Heart left ventricle (tissue), 16 donors: ENCODE measurements at regions not wholly inside any gene's neighbourhood (a gene's known extent, or its start where the extent isn't known, plus 50 kb on each side); places are given as distances from the start of the nearest gene placed in this dataset.

Experiments used
- ATAC-seq, 4 donors: fragments of 200-7000 bp; cut with Tn5 transposase; one replicate each; pipeline ENCODE4 v1.9.1; 2020 to 2022; ENCODE audit warnings: moderate library complexity in 4 of 4, mild to moderate bottlenecking in 3 of 4, moderate number of reproducible peaks in 1 of 4
- DNase-seq, 5 donors: peaks; one replicate each; pipeline ENCODE4 v3.0.0-alpha.2; 2020
- H3K27ac ChIP-seq, 12 donors: fragments of 200-600 bp; sonication (generic) in 4 of 12; one replicate each; pipeline versions ENCODE4 v1.5.0 to v1.8.0; 2016 to 2022; ENCODE audit warnings: mild to moderate bottlenecking in 2 of 12
- H3K27me3 ChIP-seq, 9 donors: fragments of 200-600 bp; sonication (generic) in 2 of 9; one replicate each; pipeline versions ENCODE4 v1.5.1 to v1.8.0; 2016 to 2022; ENCODE audit warnings: mild to moderate bottlenecking in 3 of 9
- H3K36me3 ChIP-seq, 9 donors: fragments of 200-600 bp; sonication (generic) in 2 of 9; one replicate each; pipeline versions ENCODE4 v1.5.0 to v1.8.0; 2018 to 2022; ENCODE audit warnings: mild to moderate bottlenecking in 2 of 9
- H3K4me1 ChIP-seq, 12 donors: fragments of 200-600 bp; sonication (generic) in 4 of 12; one replicate each; pipeline versions ENCODE4 v1.5.0 to v1.8.0; 2016 to 2022; ENCODE audit warnings: mild to moderate bottlenecking in 3 of 12
- H3K4me3 ChIP-seq, 12 donors: fragments of 200-600 bp; sonication (generic) in 4 of 12; one replicate each; pipeline versions ENCODE4 v1.5.0 to v1.8.0; 2017 to 2022; ENCODE audit warnings: mild to moderate bottlenecking in 9 of 12, moderate library complexity in 4 of 12
- H3K9me3 ChIP-seq, 12 donors: fragments of 200-600 bp; sonication (generic) in 4 of 12; one replicate each; pipeline versions ENCODE4 v1.5.0 to v1.8.0; 2016 to 2022; ENCODE audit warnings: mild to moderate bottlenecking in 1 of 12
- POLR2A ChIP-seq, 2 donors: fragments of 450-650 bp; IDR thresholded peaks; one replicate each; pipeline ENCODE4 v1.6.1; 2017; ENCODE audit warnings: antibody characterized with exemption in 2 of 2, mild to moderate bottlenecking in 2 of 2, moderate library complexity in 2 of 2
- WGBS, 4 donors: extraction: QIAGEN DNeasy Blood & Tissue Kit in 2 of 4; methylation state at CpG; one replicate each; pipeline versions ENCODE4 v1.1.5 to v1.1.7; 2013 to 2018; 5-methylcytosine and 5-hydroxymethylcytosine counted together
- intact Hi-C, 10 donors: fragments of 100-400 bp; cut with DNase I; formaldehyde crosslinking; loops; one replicate each; pipeline versions ENCODE4 v1.11.1 to v1.14.2; 2022
- TF ChIP-seq, protein P1 (sequence below), 12 donors: fragments of 200-600 bp; sonication (generic) in 4 of 12; IDR thresholded peaks; one replicate each; pipeline versions ENCODE4 v1.5.0 to v1.8.0; 2018 to 2022; ENCODE audit warnings: antibody characterized with exemption in 12 of 12, mild to moderate bottlenecking in 5 of 12
- donor health status: ischemic (EF 13 %, LVEDD 7.1; RV severe dilation, severe dysfunction).
- donor health status: healthy with polysubstance abuse.
- donor health status: DM: no; HTN: yes; CAD: no.
- donor health status: DM: no; HTN: no; CAD: no.
- donor health status: ischemic (EF 25% LVEDD 6.9; RV normal size, moderate dysfunction).
- donor health status: ischemic (EF 25% LVEDD 5.7; RV mildly dilated, moderate dysfunction).
- donor health status: healthy.
- donor health status: DM: yes; HTN: yes; CAD: no.
- donor health status: ischemic (EF 35%, LVEDD 5.7; RV mildly dilated, moderate dysfunction).
- donor health status: nonischemic (EF 11% LVEDD 7.7; RV severe dilation, severe dysfunction).
- donor health status: DM: yes; HTN: yes; CAD: no.
- donor health status: PGD.
- donor health status: ischemic (EF 29% LVEDD 5.4; RV normal size, mild dysfunction).
- donor health status: nonischemic (EF 23%, LVEDD 6.1; RV moderate dilation, normal function).

DNA sequence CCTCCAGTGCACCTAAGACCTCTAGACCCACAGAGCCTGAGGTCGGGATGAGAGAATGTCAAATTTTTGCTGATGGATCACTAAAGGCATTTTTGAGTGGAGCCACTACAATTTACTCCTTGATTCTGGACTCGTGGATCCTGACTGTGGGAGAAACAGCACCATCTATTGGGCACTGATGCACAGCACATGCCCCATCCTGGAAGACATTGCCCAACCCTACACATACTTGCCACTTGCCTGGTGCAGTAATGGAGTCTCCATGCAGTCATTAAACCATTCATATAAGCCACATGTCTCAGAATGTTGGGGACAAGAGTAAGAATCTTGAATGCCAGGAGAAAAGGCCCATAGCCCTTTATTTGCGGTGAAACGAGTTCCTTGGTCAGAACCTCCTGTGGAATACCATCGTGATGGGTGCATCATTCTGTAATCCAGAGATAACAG is 103.9 kb downstream of the GGTLC2 start:
- Histone ChIP-seq H3K27ac (no peak overlapping the region), H3K4me3 (no peak overlapping the region), H3K9me3 (no peaks in the 10 kb centered on the region), H3K4me1 (peaks cover 0 to 10% (median 0%) of the 10 kb centered on the region in 12 donors), H3K27me3 (peaks cover 0 to 31% (median 8%) of the 10 kb centered on the region in 9 donors), H3K36me3 (no peaks in the 10 kb centered on the region)
- intact Hi-C loops, result loop anchor here in 1 of 10 donors (5.0 kb wide), 1 partner anchor 286 kb away; no protein-coding TSS in a partner anchor
- peak in 1 of 5 donors; percentile 34 for DNase-seq
- 48 to 55% (median 51%) methylated on average over 5 of the region's 5 CpGs for WGBS, 4 donors
- peak in 3 of 4 donors; percentile 73 to 81 (median 75) for ATAC-seq
- TF ChIP-seq POLR2A (IDR thresholded peaks at IDR 0.05), result no peak
- TF ChIP-seq, protein P1, sequence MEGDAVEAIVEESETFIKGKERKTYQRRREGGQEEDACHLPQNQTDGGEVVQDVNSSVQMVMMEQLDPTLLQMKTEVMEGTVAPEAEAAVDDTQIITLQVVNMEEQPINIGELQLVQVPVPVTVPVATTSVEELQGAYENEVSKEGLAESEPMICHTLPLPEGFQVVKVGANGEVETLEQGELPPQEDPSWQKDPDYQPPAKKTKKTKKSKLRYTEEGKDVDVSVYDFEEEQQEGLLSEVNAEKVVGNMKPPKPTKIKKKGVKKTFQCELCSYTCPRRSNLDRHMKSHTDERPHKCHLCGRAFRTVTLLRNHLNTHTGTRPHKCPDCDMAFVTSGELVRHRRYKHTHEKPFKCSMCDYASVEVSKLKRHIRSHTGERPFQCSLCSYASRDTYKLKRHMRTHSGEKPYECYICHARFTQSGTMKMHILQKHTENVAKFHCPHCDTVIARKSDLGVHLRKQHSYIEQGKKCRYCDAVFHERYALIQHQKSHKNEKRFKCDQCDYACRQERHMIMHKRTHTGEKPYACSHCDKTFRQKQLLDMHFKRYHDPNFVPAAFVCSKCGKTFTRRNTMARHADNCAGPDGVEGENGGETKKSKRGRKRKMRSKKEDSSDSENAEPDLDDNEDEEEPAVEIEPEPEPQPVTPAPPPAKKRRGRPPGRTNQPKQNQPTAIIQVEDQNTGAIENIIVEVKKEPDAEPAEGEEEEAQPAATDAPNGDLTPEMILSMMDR (IDR thresholded peaks at IDR 0.05), result peak; percentile 45 to 81 (median 64)

DNA sequence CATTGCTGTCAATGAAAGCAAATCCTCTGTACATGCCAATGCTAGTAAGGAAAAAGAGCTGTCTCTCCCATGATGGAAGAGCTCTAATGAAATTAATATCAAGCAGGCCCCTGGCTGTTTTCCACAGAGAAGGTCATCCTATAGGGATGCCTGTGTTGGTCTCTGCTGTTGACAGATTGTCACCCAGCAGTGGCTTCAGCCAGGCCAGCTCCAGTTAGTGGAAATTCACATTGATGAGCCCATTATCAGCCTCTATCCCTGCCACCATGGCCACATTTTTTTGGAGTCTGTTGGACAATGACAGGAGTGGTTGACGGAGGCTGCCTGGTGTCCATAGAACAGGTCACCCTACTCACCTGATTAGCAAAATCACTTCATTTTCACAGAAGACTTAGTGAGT is 104.3 kb downstream of the GGTLC2 start:
- Histone ChIP-seq H3K36me3 (no peaks in the 10 kb centered on the region), H3K4me1 (peaks cover 0 to 11% (median 0%) of the 10 kb centered on the region in 12 donors), H3K4me3 (no peak overlapping the region), H3K9me3 (no peaks in the 10 kb centered on the region), H3K27me3 (peaks cover 0 to 31% (median 5%) of the 10 kb centered on the region in 9 donors), H3K27ac (no peak overlapping the region)
- intact Hi-C loops, result loop anchor here in 1 of 10 donors (5.0 kb wide), 1 partner anchor 286 kb away; no protein-coding TSS in a partner anchor
- WGBS, 4 donors, result 96 to 100% (median 98%) methylated on average over 1 of the region's 1 CpG
- no peak for TF ChIP-seq POLR2A (IDR thresholded peaks at IDR 0.05)
- TF ChIP-seq, protein P1 (IDR thresholded peaks at IDR 0.05), result no peak
- ATAC-seq (no peak), DNase-seq (no peak)

DNA sequence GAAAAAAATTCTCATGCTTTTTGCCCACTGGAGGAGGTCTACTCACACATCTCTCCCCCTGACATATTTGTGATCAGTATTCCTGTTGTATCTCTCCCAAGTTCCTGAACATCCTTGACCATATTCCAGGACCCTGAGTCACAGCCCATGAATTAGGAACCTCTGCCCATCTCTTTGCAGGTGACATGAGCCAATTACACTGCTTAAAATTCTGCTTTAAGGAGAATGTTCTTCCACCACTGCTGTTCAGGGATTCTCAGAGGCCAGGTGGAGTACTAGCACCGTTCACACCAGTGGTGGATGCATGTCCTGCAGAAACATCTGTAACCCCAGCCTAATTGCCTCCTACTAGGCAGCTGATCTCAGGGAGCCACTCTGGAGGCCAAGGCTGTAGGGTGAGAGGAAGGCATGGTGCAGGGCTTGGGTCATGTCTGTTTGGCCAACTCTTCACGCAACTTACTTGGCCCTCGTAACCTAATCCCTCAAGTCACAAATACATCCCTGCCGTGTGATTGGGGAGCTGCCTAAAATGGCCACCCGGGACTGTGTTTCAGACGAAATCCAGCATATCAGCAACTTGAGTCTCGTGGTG is 104.8 kb downstream of the GGTLC2 start:
- no peak for DNase-seq
- WGBS, 4 donors, result 61 to 68% (median 62%) methylated on average over 4 to 7 of the region's 7 CpGs
- intact Hi-C loops, result loop anchor here in 1 of 10 donors (5.0 kb wide), 1 partner anchor 287 kb away; no protein-coding TSS in a partner anchor

More for the DNA sequence above, 104.8 kb downstream of the GGTLC2 start:
- TF ChIP-seq, protein P1 (IDR thresholded peaks at IDR 0.05), result no peak
- TF ChIP-seq POLR2A (IDR thresholded peaks at IDR 0.05), result no peak
- ATAC-seq, result no peak
- H3K4me1 ChIP-seq, result peaks cover 0 to 11% (median 0%) of the 10 kb centered on the region in 12 donors
- no peaks in the 10 kb centered on the region for H3K9me3 ChIP-seq
- peaks cover 0 to 28% (median 5%) of the 10 kb centered on the region in 9 donors for H3K27me3 ChIP-seq
- no peak overlapping the region for H3K4me3 ChIP-seq
- H3K27ac ChIP-seq, result no peak overlapping the region
- H3K36me3 ChIP-seq, result no peaks in the 10 kb centered on the region
